HEK293 (cell line): ENCODE measurements at regions not wholly inside any gene's neighbourhood (a gene's known extent, or its start where the extent isn't known, plus 50 kb on each side); places are given as distances from the start of the nearest gene placed in this dataset.

Experiments
- CTCF ChIA-PET: fragments of 350-600 bp; formaldehyde crosslinking; extraction: SDS; loops from one replicate; lab custom pipeline; 2021; ENCODE audit warnings: antibody characterized with exemption; lab: Yijun Ruan, JAX
- POLR2A ChIA-PET: fragments of 300-600 bp; formaldehyde crosslinking; extraction: SDS; loops from one replicate; lab custom pipeline; 2020; ENCODE audit warnings: antibody characterized with exemption, inconsistent platforms; lab: Yijun Ruan, JAX
- H3K27ac ChIP-seq: fragments of 200-500 bp; sonication (Bioruptor generic); 2 replicates; pipeline ENCODE4 v1.5.1; 2014; ENCODE audit warnings: low read depth, low read length, control low read depth, inconsistent platforms; ENCODE audit errors: extremely low read depth
- H3K36me3 ChIP-seq, 2 experiments: fragments of 200-500 bp in 1 of 2; sonication (Bioruptor generic) in 1 of 2; 1 replicate in 1 of 2; 2 replicates in 1 of 2; pipeline ENCODE4 v1.5.1; 2014 to 2017; ENCODE audit warnings: inconsistent platforms in 2 of 2, low read length in 2 of 2; ENCODE audit not compliant: control insufficient read depth in 2 of 2, insufficient read depth in 1 of 2
- H3K4me1 ChIP-seq: fragments of 200-500 bp; sonication (Bioruptor generic); 2 replicates; pipeline ENCODE4 v1.5.1; 2014; ENCODE audit warnings: mild to moderate bottlenecking, low read length, inconsistent platforms; ENCODE audit not compliant: control insufficient read depth, insufficient read depth
- H3K4me3 ChIP-seq: 2 replicates; pipeline ENCODE4 v1.5.1; 2011; ENCODE audit warnings: low read depth, mild to moderate bottlenecking, control low read depth, low read length, moderate library complexity
- H3K9me3 ChIP-seq: fragments of 200-500 bp; sonication (Bioruptor generic); 2 replicates; pipeline ENCODE4 v1.5.1; 2014; ENCODE audit warnings: low read depth, low read length, inconsistent platforms; ENCODE audit not compliant: control insufficient read depth, insufficient read depth
- KLF16 ChIP-seq: fragments of 450-650 bp; formaldehyde crosslinking; IDR thresholded peaks from 2 replicates; pipeline ENCODE4 v1.5.1; 2017; ENCODE audit warnings: missing biosample characterization, missing genetic modification characterization
- OVOL3 ChIP-seq: fragments of 450-650 bp; formaldehyde crosslinking; IDR thresholded peaks from 2 replicates; pipeline ENCODE4 v1.5.1; 2016; ENCODE audit warnings: missing biosample characterization, missing genetic modification characterization
- PRDM6 ChIP-seq: fragments of 450-650 bp; formaldehyde crosslinking; IDR thresholded peaks from 2 replicates; pipeline ENCODE4 v1.5.1; 2017; ENCODE audit warnings: missing biosample characterization, missing genetic modification characterization
- REPIN1 ChIP-seq: fragments of 450-650 bp; formaldehyde crosslinking; IDR thresholded peaks from 2 replicates; pipeline ENCODE4 v1.5.1; 2017; ENCODE audit warnings: missing biosample characterization, missing genetic modification characterization, low read depth
- ZFHX2 ChIP-seq: fragments of 450-650 bp; formaldehyde crosslinking; conservative IDR thresholded peaks from 2 replicates; pipeline ENCODE4 v1.5.1; 2016; ENCODE audit warnings: missing biosample characterization, missing genetic modification characterization
- ZNF114 ChIP-seq: fragments of 450-650 bp; formaldehyde crosslinking; IDR thresholded peaks from 2 replicates; pipeline ENCODE4 v1.5.0; 2017; ENCODE audit warnings: missing biosample characterization, missing genetic modification characterization
- ZNF16 ChIP-seq: fragments of 450-650 bp; formaldehyde crosslinking; IDR thresholded peaks from 2 replicates; pipeline ENCODE4 v1.5.1; 2016; ENCODE audit warnings: low read depth, missing biosample characterization, missing genetic modification characterization
- ZNF169 ChIP-seq: fragments of 450-650 bp; formaldehyde crosslinking; IDR thresholded peaks from 2 replicates; pipeline ENCODE4 v1.5.1; 2016; ENCODE audit warnings: missing biosample characterization, missing genetic modification characterization
- ZNF19 ChIP-seq: fragments of 450-650 bp; formaldehyde crosslinking; IDR thresholded peaks from 2 replicates; pipeline ENCODE4; 2016; ENCODE audit warnings: missing biosample characterization, missing genetic modification characterization, low read depth
- ZNF214 ChIP-seq: fragments of 450-650 bp; formaldehyde crosslinking; IDR thresholded peaks from 2 replicates; pipeline ENCODE4 v1.5.1; 2017; ENCODE audit warnings: missing biosample characterization, mild to moderate bottlenecking, missing genetic modification characterization, borderline replicate concordance
- ZNF23 ChIP-seq: fragments of 450-650 bp; formaldehyde crosslinking; IDR thresholded peaks from 2 replicates; pipeline ENCODE4 v1.5.1; 2016; ENCODE audit warnings: missing biosample characterization, missing genetic modification characterization, borderline replicate concordance
- ZNF324 ChIP-seq: fragments of 450-650 bp; formaldehyde crosslinking; IDR thresholded peaks from 2 replicates; pipeline ENCODE4 v1.5.1; 2016; ENCODE audit warnings: missing biosample characterization, missing genetic modification characterization
- ZNF366 ChIP-seq: fragments of 450-650 bp; formaldehyde crosslinking; conservative IDR thresholded peaks from 2 replicates; pipeline ENCODE4 v1.5.1; 2016; ENCODE audit warnings: missing biosample characterization, missing genetic modification characterization
- ZNF404 ChIP-seq: fragments of 450-650 bp; formaldehyde crosslinking; IDR thresholded peaks from 2 replicates; pipeline ENCODE4 v1.5.1; 2017; ENCODE audit warnings: missing biosample characterization, missing genetic modification characterization
- ZNF433 ChIP-seq: fragments of 450-650 bp; formaldehyde crosslinking; IDR thresholded peaks from 2 replicates; pipeline ENCODE4 v1.5.1; 2016; ENCODE audit warnings: missing biosample characterization, missing genetic modification characterization, low read depth
- ZNF48 ChIP-seq: fragments of 450-650 bp; formaldehyde crosslinking; IDR thresholded peaks from 2 replicates; pipeline ENCODE4 v1.5.1; 2016; ENCODE audit warnings: missing biosample characterization, missing genetic modification characterization
- ZNF521 ChIP-seq: fragments of 450-650 bp; formaldehyde crosslinking; IDR thresholded peaks from 2 replicates; pipeline ENCODE4 v1.5.1; 2017; ENCODE audit warnings: missing biosample characterization, mild to moderate bottlenecking, missing genetic modification characterization
- ZNF544 ChIP-seq: fragments of 450-650 bp; formaldehyde crosslinking; IDR thresholded peaks from 2 replicates; pipeline ENCODE4 v1.5.0; 2017; ENCODE audit warnings: missing biosample characterization, missing genetic modification characterization
- ZNF629 ChIP-seq: fragments of 450-650 bp; formaldehyde crosslinking; IDR thresholded peaks from 2 replicates; pipeline ENCODE4 v1.5.1; 2017; ENCODE audit warnings: missing biosample characterization, missing genetic modification characterization
- ZNF639 ChIP-seq: fragments of 450-650 bp; formaldehyde crosslinking; IDR thresholded peaks from 2 replicates; pipeline ENCODE4 v1.5.1; 2016; ENCODE audit warnings: missing biosample characterization, missing genetic modification characterization
- ZNF701 ChIP-seq: fragments of 450-650 bp; formaldehyde crosslinking; IDR thresholded peaks from 2 replicates; pipeline ENCODE4 v1.5.1; 2016; ENCODE audit warnings: missing biosample characterization, missing genetic modification characterization
- ZNF768 ChIP-seq: fragments of 450-650 bp; formaldehyde crosslinking; IDR thresholded peaks from 2 replicates; pipeline ENCODE4 v1.5.1; 2018; ENCODE audit warnings: missing biosample characterization, mild to moderate bottlenecking, missing genetic modification characterization
- ZSCAN23 ChIP-seq: fragments of 450-650 bp; formaldehyde crosslinking; IDR thresholded peaks from 2 replicates; pipeline ENCODE4 v1.5.1; 2016; ENCODE audit warnings: missing biosample characterization, missing genetic modification characterization
- ZXDB ChIP-seq: fragments of 450-650 bp; formaldehyde crosslinking; IDR thresholded peaks from 2 replicates; pipeline ENCODE4 v1.5.1; 2016; ENCODE audit warnings: missing biosample characterization, missing genetic modification characterization
- TF ChIP-seq, protein P1 (sequence below): fragments of 450-650 bp; formaldehyde crosslinking; IDR thresholded peaks from 2 replicates; pipeline ENCODE4 v1.5.1; 2016; ENCODE audit warnings: missing biosample characterization, missing genetic modification characterization
- TF ChIP-seq, protein P2 (sequence below): fragments of 450-650 bp; formaldehyde crosslinking; IDR thresholded peaks from 2 replicates; pipeline ENCODE4 v1.5.1; 2016; ENCODE audit warnings: missing biosample characterization, missing genetic modification characterization

DNA sequence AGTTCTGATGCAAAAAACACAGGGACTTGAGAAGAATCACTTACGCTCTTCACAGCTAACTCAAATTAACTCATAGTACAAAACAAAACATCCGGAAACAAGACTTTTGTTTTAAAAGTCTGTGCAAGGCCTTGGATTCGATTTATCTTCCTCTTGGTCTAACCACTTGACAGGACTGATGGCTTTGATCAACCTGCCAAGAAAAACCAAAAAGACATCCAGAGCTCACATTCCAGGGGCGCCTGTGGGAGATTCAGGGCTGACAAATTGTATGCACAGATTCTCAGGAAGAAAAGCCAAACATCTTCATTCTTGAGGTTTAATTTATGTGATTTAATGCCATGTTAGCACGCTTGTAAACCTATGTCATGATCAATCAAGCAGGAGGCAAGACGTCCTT is 129.1 kb upstream of the TMCC3 start (continued):
- TF ChIP-seq PRDM6 (peak; percentile 64), ZNF114 (tag by site-specific recombination) (no peak), ZNF23 (tag by site-specific recombination) (no peak), OVOL3 (tag by site-specific recombination) (no peak), REPIN1 (tag by site-specific recombination) (no peak), ZNF366 (tag by site-specific recombination) (no peak), ZXDB (tag by site-specific recombination) (peak; percentile 73), ZNF324 (no peak), ZNF768 (tag by site-specific recombination) (no peak), ZNF404 (tag by site-specific recombination) (no peak)
- TF ChIP-seq, protein P1, sequence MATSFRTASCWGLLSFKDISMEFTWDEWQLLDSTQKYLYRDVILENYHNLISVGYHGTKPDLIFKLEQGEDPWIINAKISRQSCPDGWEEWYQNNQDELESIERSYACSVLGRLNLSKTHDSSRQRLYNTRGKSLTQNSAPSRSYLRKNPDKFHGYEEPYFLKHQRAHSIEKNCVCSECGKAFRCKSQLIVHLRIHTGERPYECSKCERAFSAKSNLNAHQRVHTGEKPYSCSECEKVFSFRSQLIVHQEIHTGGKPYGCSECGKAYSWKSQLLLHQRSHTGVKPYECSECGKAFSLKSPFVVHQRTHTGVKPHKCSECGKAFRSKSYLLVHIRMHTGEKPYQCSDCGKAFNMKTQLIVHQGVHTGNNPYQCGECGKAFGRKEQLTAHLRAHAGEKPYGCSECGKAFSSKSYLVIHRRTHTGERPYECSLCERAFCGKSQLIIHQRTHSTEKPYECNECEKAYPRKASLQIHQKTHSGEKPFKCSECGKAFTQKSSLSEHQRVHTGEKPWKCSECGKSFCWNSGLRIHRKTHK = no peak

DNA sequence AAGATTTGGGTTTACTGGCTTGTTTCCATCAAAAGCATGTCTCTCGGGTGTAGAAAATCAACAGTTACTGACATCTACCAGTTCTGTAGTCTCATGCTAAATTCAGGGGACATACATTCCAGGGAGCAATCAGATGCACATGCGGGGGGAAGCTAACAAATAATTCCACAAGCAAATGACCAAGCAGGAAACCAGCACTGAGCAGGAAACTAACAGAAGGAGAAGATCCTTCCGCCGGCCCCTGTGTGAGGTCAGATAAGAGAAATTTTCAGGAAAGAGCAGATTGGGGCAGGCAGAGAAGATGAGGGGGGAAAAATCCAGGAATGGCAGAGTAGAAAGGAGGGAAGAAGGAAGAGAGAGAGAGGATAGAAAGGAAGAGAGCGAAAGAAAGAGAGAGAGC is 127.6 kb upstream of the TMCC3 start:
- ChIA-PET POLR2A (interaction anchor here (0.6 kb wide), 1 partner anchor 110 kb away, joined by 3 read pairs; no protein-coding TSS in a partner anchor), CTCF (no interaction called here)
- Histone ChIP-seq H3K4me3 (no peak overlapping the region), H3K4me1 (no peaks in the 10 kb centered on the region), H3K27ac (no peak overlapping the region), H3K36me3 (no peaks in the 10 kb centered on the region), H3K9me3 (no peaks in the 10 kb centered on the region)
- TF ChIP-seq KLF16 (tag by site-specific recombination) (no peak), REPIN1 (tag by site-specific recombination) (no peak), ZSCAN23 (tag by site-specific recombination) (no peak), ZNF48 (tag by site-specific recombination) (no peak), ZNF214 (tag by site-specific recombination) (no peak), ZNF544 (tag by site-specific recombination) (no peak), ZFHX2 (no peak), ZNF16 (tag by site-specific recombination) (no peak)

DNA sequence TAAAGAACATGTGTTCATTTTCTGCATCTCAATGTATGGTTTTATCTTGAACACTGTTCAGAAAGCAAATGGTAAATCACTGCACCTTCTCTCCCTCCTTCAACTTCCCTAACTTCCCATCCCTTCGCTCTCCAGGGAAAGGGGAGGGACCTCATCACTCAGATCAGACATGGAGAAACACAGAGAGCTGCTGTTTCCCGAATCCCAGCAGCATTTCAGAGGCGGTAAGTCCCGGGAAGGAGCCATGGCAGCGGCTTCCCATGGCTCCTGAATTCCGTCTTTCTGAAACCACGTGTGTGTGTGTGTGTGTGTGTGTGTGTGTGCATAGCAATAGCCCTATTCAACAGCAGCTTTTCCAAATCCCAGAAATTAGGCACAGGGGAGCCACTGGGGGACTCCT is 125.4 kb upstream of the TMCC3 start:
- Histone ChIP-seq H3K27ac (no peak overlapping the region), H3K36me3 (no peaks in the 10 kb centered on the region), H3K4me1 (peaks cover 2% of the 10 kb centered on the region; the same call in 1 of the 2 replicates), H3K4me3 (no peak overlapping the region), H3K9me3 (no peaks in the 10 kb centered on the region)
- CTCF ChIA-PET = interaction anchor here (0.5 to 1.2 kb wide), 4 partner anchors 12 to 1615 kb away, joined by 3 to 4 read pairs (median 3); no protein-coding TSS in a partner anchor
- POLR2A ChIA-PET = no interaction called here
- TF ChIP-seq ZNF19 (tag by site-specific recombination) (no peak), ZNF433 (no peak), ZNF629 (tag by site-specific recombination) (no peak), ZNF521 (tag by site-specific recombination) (no peak), ZNF639 (tag by site-specific recombination) (no peak), ZNF701 (tag by site-specific recombination) (no peak), ZNF169 (tag by site-specific recombination) (no peak)
- TF ChIP-seq, protein P2, sequence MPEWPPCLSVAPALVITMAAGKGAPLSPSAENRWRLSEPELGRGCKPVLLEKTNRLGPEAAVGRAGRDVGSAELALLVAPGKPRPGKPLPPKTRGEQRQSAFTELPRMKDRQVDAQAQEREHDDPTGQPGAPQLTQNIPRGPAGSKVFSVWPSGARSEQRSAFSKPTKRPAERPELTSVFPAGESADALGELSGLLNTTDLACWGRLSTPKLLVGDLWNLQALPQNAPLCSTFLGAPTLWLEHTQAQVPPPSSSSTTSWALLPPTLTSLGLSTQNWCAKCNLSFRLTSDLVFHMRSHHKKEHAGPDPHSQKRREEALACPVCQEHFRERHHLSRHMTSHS (tag by site-specific recombination) = no peak
- TF ChIP-seq, all 188 proteins: peak for 0
